HT-29 (cell line): ENCODE measurements at regions not wholly inside any gene's neighbourhood (a gene's known extent, or its start where the extent isn't known, plus 50 kb on each side); places are given as distances from the start of the nearest gene placed in this dataset.
"Not testable (repeated sequence)": the region's sequence is repeated elsewhere in the genome, so short reads cannot be mapped to it uniquely, and the experiment has no call there.

Experiments used
- DNase-seq: peaks from one replicate; pipeline ENCODE4 v3.0.0-alpha.2; 2015; ENCODE audit warnings: low spot score

DNA sequence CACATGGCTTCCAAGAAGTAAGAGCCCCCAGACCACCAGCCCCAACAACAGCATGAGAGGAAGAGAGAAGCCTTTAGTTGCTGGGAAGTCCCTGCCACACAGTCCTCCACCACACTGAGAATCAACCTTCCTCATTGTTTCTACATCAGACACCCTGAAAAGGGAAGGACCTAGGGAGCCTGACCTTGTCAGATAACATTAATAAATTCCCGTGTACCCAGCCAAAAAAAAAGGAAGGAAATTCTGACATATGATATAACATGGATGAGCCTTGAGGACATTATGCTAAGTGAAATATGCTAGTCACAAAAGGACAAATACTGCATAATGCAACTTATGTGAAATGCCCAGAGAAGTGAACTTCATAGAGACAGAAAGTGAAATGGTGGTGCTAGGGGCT is 65.6 kb upstream of the ARHGAP29 start:
- no peak for DNase-seq

DNA sequence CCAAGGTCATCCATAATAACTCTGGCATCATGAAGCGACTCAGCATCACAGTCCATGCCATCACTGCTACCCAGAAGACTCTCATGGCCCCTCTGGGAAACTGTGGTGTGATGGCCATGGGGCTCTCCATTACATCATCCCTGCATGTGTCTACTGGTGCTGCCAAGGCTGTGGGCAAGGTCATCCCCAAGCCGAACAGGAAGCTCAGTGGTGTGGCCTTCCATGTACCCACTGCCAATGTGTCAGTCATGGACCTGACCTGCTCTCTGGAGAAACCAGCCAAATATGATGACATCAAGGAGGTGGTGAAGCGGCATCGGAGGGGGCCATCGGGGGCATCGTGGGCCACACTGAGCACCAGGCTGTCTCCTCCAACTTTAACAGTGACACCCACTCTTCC is 65.1 kb upstream of the ARHGAP29 start:
- DNase-seq: no peak

DNA sequence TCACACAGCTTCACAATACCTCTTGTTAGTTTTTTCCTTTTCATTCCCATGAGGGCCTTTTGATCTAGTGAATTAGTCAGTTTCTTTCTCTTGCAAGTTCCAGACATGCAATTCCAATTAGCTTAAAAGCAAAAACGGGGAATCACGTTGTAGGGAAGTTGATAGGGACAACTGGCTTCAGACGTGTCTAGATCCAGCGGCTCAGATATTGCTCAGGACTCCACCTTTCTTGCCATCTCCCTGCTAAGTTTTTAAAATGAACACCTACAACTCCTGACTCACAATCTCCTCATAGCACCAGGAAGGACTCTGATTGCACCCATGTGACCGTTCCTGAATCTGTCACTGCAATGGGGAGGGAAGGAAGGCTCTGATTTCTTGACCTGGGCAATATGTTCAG is 63.8 kb upstream of the ARHGAP29 start:
- DNase-seq: no peak

DNA sequence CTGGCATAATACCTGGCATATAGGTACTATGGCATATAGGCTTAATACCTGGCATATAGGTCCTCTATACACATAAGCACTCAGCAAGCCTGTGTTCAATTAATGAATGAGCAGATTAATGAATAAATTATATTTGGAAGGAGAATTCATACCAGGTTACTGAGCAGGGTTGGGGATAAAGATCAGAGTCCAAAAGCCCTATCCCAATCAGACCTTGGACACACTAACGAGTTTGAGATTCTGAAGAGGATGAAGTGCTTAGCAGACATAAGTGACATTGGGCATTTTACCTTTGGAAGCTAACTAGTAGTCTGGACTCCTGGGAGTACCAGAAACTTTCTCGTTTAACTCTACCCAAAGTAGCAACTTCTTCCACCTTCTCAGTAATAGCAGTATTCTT is 63.3 kb upstream of the ARHGAP29 start:
- no peak for DNase-seq

DNA sequence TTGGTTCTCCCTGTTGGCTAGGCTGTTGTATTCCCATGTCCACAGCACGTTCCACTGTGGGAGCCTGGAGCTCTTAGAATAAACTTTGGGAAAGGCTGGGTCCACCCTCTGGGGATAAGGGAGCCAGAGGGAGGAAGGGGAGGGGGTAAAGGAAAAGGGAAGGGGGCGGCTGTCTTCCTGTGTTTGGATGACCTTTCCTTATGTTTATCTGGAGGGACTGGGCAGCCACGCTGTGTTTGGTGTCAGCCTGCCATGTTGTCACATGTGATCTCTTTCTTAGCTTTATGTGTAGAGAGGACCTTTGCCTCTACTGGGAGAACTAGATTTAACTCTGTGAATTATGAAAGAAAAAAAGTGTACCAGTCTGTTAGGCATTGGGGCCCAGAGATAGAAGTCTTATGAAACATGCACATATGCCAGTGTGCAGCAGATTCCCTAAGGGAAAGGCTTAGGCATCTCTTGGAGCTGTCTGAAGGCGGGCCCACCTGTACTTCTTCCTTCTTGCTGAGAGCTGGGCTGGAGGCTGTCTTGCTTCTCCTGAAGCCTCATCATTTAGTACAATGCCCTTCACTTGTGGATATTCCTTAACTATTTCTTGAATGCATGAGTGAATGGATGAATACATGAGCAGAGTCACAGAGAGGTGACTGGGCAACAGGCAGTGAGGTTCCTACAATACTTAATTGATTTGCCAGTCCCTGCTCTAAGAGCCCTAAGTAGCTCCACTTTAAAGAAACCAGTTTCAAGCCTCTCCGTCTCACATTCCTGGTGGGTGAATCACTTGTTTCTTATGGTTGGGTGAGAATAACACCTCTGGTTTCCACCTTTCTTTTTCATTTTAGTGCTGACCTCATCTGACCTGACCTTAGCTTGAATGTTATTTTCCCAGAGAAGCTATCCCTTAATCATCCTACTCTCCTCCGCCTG is 62.5 kb upstream of the ARHGAP29 start:
- DNase-seq: peak; percentile 83

DNA sequence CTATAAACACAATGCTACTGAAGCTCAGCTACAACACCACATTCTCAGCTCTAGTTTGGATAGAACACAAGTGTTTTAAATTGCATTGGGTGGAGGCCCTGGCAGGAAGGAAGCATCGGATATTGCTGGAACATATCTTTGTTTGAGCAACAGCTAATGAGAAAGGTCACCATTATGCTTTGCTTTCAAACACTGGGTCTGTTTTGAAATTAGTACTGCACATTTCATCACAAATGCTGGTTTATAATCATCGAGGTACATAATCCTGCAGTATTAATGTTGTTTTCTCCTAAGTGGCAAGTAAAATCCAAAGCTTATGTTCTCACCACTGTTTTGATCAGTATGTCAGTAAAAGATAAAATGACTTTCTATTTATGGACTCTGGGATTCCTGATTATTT is 61.5 kb upstream of the ARHGAP29 start:
- no peak for DNase-seq

DNA sequence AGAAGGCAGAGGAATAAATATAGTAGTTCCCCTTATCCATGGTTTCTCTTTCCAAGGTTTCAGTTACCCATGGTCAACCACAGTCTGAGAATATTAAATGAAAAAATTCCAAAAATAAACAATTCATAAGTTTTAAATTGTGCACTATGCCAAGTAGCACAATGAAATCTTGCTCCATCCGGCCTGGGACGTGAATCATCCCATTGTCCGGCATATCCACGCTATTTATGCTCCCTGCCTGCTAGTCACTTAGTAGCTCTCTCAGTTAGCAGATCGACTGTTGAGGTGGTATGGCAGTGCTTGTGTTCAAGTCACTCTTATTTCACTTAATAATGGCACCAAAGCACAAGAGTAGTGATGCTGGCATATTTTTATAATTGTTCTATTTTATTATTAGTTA is 58.6 kb upstream of the ARHGAP29 start:
- DNase-seq: no peak

GRCh38 chr1:94292978-94293377 is 55.6 kb upstream of the ARHGAP29 start:
- not testable (repeated sequence) for DNase-seq

GRCh38 chr1:94289244-94289643 is 51.9 kb upstream of the ARHGAP29 start:
- not testable (repeated sequence) for DNase-seq
